ENCODE measurements at regions not wholly inside any gene's neighbourhood (a gene's known extent, or its start where the extent isn't known, plus 50 kb on each side); places are given as distances from the start of the nearest gene placed in this dataset.

DNA sequence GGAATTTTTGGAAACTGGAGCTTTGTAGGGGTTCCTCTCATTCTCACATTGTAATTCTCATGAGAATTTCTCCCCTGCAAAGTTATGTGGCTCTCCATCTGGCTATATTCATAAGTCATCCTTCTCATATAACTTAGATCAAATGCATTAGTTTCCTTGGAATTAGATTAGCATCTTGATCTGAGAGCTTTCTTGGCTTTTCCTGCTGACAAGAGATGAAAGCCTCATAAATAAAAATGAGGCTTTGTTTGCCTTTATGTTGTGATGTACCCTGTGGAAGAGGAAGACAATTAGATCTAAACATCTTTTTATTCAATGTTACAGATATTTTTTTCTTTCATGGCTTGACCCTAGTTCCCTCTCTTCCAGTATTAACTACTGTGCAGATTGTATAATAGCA, 165.4 kb upstream of the ZPLD1 start:
- TF ChIP-seq POLR2A (IDR thresholded peaks at IDR 0.05; ENCODE audit: low read length) (no peak), GATA1 (IDR thresholded peaks at IDR 0.05; ENCODE audit: low read depth, low read length) (no peak)

Data from erythroblast (primary cell).